GM19468 (cell line): ENCODE measurements at regions not wholly inside any gene's neighbourhood (a gene's known extent, or its start where the extent isn't known, plus 50 kb on each side); places are given as distances from the start of the nearest gene placed in this dataset.

ENCODE experiments used
- ATAC-seq: cut with Tn5 transposase; IDR thresholded peaks from one replicate; pipeline ENCODE4 v1.9.1; 2021; ENCODE audit warnings: mild to moderate bottlenecking, moderate library complexity, moderate number of reproducible peaks; ENCODE audit not compliant: unreplicated experiment; ENCODE audit errors: extremely low read depth

GRCh38 chr3:176807938-176808337 lies 389.3 kb downstream of the TBL1XR1 start:
- no peak for ATAC-seq

- no peak for ATAC-seq
Observed at GRCh38 chr3:176799675-176800074, 397.6 kb downstream of the TBL1XR1 start.

- ATAC-seq: no peak
Observed at GRCh38 chr3:176798680-176799079, 398.6 kb downstream of the TBL1XR1 start.

- no peak for ATAC-seq
Observed at GRCh38 chr3:176796371-176796770, 400.9 kb downstream of the TBL1XR1 start.

GRCh38 chr3:176795891-176796290 lies 401.4 kb downstream of the TBL1XR1 start:
- ATAC-seq: no peak

GRCh38 chr3:176794406-176794805 lies 402.9 kb downstream of the TBL1XR1 start:
- ATAC-seq: no peak

DNA sequence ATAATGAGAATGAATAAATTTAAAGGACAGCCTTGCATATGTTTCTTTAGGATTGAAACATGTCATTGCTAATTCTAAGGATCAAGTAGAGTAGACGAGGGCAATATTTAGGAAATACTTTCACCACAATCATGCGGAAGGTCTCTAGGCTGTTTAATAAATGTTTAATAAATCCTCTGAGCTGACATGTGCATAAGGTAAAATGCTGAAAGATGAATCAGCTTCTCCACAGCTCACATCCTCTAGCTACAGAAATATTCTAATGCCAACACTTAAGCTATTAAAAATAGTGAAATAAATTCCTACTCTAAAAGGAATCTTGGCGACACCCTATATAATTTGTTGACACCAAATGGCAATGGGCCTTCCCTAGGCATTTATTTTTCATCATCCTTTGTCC lies 407.3 kb downstream of the TBL1XR1 start:
- ATAC-seq: no peak

- ATAC-seq: no peak
Observed at GRCh38 chr3:176789281-176789705, 408.0 kb downstream of the TBL1XR1 start.

GRCh38 chr3:176787506-176787905 lies 409.8 kb downstream of the TBL1XR1 start:
- no peak for ATAC-seq

DNA sequence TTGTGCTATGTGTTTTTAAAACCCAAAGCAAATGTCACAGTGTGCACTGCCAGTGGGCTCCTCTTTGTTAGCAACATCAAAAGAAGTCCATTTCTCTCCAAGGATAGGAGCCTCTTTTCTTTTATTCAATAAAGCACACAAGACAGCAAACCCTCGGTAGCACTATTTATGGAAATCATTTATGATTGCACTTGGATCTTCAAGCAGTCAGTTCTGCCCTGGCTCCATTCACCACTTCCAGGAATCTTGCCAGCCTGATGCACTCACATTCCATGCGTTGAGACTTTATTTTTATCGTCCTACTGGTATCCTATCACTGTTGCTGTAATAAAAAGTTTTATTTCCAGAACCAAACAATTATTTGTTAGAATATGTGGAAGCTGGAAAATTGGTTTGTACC lies 412.1 kb downstream of the TBL1XR1 start:
- ATAC-seq: no peak

DNA sequence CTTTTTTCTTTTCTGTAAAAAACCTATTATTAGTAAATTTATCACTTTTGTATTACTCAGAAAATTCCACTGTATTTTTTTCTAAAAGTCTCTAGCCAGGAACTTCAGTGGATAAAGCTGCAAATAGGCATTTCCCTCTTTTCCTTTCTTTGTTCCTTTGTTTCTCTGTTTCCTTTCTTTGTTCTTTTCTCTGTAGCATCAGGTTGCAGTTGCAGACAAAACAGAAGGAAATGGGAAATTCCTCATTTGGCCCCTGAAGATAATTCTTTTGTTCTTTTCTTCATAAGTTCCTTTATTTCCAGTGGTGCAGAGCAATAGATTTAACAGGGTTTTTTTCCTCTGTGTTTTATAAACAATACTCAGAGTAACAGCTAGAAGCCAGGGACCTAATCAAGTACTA lies 416.5 kb downstream of the TBL1XR1 start:
- ATAC-seq: no peak

DNA sequence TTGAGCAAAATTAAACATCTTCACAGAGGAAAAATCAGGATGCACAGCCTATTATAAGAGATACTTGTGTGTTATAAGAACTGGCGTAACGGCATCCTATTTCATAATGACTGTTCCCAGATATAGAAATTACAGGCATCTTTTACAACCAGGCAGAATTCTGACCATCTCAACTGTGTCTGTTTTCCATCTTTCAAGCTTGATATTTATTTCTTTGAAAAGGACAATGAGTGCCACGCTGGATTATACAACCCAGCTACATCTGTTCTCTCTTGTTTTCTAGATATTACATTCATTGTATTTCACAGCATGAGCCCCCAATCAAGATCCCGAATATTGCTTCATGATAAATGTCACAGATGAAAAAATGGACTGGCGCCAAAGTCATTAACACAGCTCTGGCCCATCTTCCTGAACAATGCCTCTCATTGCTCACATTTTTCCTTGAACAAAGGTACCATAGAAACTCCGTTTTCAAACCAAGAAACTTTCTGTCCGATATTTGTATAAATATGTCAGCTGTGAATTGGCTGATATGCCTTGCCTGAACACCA lies 420.6 kb downstream of the TBL1XR1 start:
- ATAC-seq: no peak

- ATAC-seq: no peak
Observed at GRCh38 chr3:176769547-176770190, 427.6 kb downstream of the TBL1XR1 start.

- no peak for ATAC-seq
Observed at GRCh38 chr3:176767385-176767784, 429.9 kb downstream of the TBL1XR1 start.

DNA sequence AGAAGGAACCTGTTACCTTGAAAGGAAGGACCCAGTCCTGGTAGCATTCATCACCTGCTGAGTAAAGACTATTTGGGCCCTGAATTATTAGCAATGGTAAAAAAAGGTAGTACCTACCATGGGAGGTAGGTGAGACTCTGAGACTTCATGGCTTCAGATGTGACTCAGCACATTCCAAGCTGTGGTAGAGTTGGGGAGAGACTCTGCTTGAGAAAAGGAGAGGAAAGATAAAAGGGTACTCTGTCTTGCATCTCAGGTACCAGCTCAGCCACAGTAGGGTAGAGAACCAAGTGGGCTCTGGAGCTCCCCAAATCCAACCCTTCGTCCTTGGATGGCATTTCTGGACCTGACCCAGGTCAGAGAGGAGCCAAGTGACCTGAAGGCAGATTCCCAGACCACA lies 430.4 kb downstream of the TBL1XR1 start:
- ATAC-seq: no peak

DNA sequence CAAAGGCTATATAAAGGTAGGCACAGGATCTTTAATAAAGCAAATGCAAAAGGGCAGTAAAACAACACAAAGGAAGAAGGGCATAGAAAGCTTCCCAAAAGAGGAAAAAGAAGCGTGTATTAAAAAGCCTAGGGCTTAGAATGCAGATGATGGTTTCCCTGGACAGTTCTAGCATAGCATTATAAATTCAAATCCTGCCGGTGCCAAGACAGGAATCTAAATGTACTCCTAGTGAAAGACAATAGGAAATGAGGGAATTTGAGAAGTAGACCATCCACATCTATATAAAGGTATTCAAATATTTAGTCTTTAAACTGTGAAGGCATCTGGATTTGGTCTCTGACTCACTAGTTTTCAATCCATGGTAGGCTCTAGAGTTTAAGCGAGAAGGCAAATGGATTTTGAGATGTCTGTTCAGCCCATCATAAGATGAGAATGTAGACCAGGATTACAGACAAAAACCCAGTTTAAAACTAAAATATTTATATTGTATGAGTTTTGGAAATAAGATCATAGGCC lies 431.8 kb downstream of the TBL1XR1 start:
- ATAC-seq: no peak

DNA sequence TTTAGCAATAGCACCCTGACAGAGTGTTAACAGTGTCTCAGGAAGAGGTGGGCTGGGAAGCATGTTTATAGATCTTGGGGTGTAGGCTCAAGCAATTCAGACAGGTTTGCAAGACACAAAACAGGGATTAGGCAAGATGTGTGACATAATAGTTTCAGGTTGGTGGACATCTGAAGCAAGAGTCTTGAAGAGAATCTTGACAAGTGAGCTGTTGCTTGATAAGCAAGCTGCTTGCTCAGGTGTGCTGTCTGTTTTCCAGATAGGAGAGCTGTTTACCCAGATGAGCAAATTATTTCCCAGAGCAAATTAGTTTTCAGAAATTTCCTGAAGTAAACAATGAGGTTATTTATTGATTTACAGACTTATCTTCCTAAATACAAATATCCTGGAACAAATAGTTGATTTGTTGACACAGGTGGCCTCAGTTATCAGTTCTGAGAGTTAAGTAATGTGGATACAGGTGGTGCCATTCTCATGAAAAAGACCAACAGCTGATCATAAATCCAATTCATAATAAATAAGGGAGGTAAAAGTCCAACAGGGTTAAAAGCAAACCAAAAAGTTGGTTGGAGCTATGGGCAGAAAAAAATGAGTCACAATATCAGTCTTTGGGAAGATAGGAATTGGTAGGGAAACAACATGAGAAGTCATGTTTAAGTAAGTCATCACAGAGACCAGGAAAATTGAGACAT lies 437.3 kb downstream of the TBL1XR1 start:
- ATAC-seq: no peak

DNA sequence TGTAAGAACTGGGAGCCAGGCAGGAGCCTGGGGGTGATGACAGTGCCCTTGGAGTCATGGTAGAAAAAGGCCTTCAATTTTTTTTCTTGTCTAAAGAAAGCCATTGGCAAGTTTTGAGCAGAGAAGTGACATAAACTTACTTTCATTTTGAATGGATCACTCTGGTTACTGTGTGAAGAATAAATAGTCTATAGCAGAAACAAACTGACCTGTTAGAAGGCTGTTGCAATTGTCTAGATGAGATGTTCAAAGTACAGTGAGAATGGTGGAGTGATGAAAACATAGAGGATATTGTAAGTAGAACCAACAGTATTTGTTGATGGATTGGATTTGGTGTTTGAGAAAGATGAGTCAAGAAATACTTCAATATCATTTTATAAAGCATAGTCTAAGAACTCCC lies 439.9 kb downstream of the TBL1XR1 start:
- no peak for ATAC-seq

GRCh38 chr3:176755977-176756376 lies 441.3 kb downstream of the TBL1XR1 start:
- no peak for ATAC-seq

- ATAC-seq: no peak
Observed at GRCh38 chr3:176755552-176755951, 441.7 kb downstream of the TBL1XR1 start.

DNA sequence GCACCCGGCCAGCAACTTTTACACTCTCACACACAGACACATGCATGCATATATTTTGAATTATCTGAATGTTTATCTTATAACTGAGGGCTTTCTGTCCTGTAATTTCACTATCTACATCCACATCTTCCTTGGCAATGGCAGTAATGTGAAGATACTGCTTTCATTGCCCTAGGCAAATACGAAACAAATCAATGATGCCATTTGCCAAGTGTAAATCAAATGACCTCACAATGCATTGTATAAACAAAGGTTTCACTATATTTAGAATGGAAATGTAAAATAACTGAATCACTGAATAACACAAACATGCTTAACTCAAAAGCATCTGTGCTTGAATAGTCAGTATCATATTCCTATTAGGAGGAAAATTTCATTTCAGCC lies 455.6 kb downstream of the TBL1XR1 start:
- no peak for ATAC-seq
